ENCODE measurements at regions not wholly inside any gene's neighbourhood (a gene's known extent, or its start where the extent isn't known, plus 50 kb on each side); places are given as distances from the start of the nearest gene placed in this dataset.

DNA sequence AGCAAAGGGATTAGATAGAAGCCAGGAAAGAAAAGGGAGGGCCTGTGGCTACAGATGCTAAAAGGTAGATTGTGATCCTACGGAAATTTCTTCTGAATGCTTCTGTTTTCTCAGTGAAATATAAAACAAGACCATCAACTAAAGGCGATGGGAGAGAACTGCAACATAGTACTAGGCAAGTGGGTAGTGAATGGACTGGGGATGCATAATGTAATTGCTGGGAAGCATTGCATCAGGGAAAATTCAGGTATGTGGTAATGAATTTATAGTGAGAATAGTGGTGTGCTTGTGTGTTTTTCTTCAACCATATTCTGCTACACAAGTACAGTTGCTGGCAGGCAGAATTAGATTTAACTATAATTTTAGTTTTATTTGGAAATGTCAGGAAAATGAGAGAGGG is 156.6 kb downstream of the OPN5 start:
- Histone ChIP-seq H3K4me3 (replicated peaks in 1 of 3; ENCODE audit: insufficient read depth in 1 of 3, low read depth in 2 of 3, low read length in 3 of 3) (no peak overlapping the region), H3K36me3 (replicated peaks in 1 of 2; ENCODE audit: control insufficient read depth in 1 of 2, insufficient read depth in 2 of 2, low read length in 2 of 2) (peaks cover 2 to 3% of the 10 kb centered on the region in 2 experiments; a peak in 2 of 5 replicates), H3K9me3 (ENCODE audit: low read length) (no peaks in the 10 kb centered on the region), H3K27ac (ENCODE audit: extremely low read length, insufficient read depth, low read length) (no peak overlapping the region), H3K4me2 (ENCODE audit: low read depth, low read length) (no peak overlapping the region), H2AFZ (ENCODE audit: low read length) (no peak overlapping the region), H3K27me3 (ENCODE audit: control insufficient read depth in 1 of 2, insufficient read depth in 2 of 2, low read length in 2 of 2) (no peaks in the 10 kb centered on the region), H3K79me2 (ENCODE audit: insufficient read depth, low read length) (no peaks in the 10 kb centered on the region), H4K20me1 (ENCODE audit: insufficient read depth, low read length) (no peaks in the 10 kb centered on the region), H3K4me1 (ENCODE audit: insufficient read depth, low read length) (no peaks in the 10 kb centered on the region), H3K9ac (ENCODE audit: insufficient read depth, low read depth, low read length) (no peak overlapping the region)
- BruUV-seq (replicated peaks), result no TSS peak
- ChIA-PET CTCF (ENCODE audit: low intra/inter-chr PET ratio, low total read pairs) (no interaction called here), POLR2A (no interaction called here)
- in situ Hi-C loops (cut with HindIII; ENCODE audit: extremely low pct_ligation_motif_present, low pct_unique_long_range_greater_than_20kb) (no loop called here), intact Hi-C loops (cut with micrococcal nuclease; ENCODE audit: unreplicated experiment) (no loop called here)
- DNase-seq (ENCODE audit: low spot score), result no peak
- TF ChIP-seq, protein P1, sequence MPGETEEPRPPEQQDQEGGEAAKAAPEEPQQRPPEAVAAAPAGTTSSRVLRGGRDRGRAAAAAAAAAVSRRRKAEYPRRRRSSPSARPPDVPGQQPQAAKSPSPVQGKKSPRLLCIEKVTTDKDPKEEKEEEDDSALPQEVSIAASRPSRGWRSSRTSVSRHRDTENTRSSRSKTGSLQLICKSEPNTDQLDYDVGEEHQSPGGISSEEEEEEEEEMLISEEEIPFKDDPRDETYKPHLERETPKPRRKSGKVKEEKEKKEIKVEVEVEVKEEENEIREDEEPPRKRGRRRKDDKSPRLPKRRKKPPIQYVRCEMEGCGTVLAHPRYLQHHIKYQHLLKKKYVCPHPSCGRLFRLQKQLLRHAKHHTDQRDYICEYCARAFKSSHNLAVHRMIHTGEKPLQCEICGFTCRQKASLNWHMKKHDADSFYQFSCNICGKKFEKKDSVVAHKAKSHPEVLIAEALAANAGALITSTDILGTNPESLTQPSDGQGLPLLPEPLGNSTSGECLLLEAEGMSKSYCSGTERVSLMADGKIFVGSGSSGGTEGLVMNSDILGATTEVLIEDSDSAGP (CRISPR knock-in tag; IDR thresholded peaks at IDR 0.05; ENCODE audit: borderline replicate concordance), result no peak
- TF ChIP-seq GZF1 (CRISPR knock-in tag; IDR thresholded peaks at IDR 0.05) (no peak), FOXP1 (IDR thresholded peaks at IDR 0.05) (no peak), FOXP1 (CRISPR knock-in tag; IDR thresholded peaks at IDR 0.05) (no peak), SMARCC2 (IDR thresholded peaks at IDR 0.05) (no peak), HOXA9 (CRISPR knock-in tag; IDR thresholded peaks at IDR 0.05; ENCODE audit: borderline replicate concordance) (no peak)
- TF ChIP-seq, protein P2, sequence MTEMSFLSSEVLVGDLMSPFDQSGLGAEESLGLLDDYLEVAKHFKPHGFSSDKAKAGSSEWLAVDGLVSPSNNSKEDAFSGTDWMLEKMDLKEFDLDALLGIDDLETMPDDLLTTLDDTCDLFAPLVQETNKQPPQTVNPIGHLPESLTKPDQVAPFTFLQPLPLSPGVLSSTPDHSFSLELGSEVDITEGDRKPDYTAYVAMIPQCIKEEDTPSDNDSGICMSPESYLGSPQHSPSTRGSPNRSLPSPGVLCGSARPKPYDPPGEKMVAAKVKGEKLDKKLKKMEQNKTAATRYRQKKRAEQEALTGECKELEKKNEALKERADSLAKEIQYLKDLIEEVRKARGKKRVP (CRISPR knock-in tag; IDR thresholded peaks at IDR 0.05), result peak in 1 of 2 experiments; percentile 81; a peak in 2 of 4 replicates
- 95% methylated on average over 2 of the region's 2 CpGs for WGBS (ENCODE audit: low lambda C conversion rate)
- no peak for FAIRE-seq
- ATAC-seq, result no peak

DNA sequence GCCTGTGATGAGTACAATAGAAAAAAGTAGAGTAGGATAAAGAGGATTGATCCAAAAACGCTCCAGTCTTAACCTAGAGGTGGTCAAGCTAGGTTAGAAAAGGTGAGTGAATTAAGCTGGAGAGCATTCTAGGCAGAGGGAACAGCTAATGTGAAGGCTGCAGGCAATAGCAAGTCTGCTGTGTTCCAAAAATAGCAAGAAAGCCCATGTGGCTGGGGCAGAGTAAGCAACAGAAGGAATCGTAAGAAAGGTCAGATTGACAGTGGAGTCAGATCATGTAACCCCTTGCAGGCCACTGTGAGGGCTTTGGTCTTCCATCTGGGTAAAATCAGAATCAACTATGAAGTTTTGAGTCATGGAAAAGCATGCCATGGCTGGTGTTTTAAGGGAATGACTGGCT is 155.0 kb downstream of the OPN5 start:
- H3K4me3 ChIP-seq (replicated peaks in 1 of 3; ENCODE audit: insufficient read depth in 1 of 3, low read depth in 2 of 3, low read length in 3 of 3), result no peak overlapping the region
- H3K79me2 ChIP-seq (ENCODE audit: insufficient read depth, low read length), result no peaks in the 10 kb centered on the region
- H3K27me3 ChIP-seq (ENCODE audit: control insufficient read depth in 1 of 2, insufficient read depth in 2 of 2, low read length in 2 of 2), result no peaks in the 10 kb centered on the region
- no peak overlapping the region for H3K4me2 ChIP-seq (ENCODE audit: low read depth, low read length)
- DNase-seq (ENCODE audit: low spot score), result no peak
- ChIA-PET POLR2A (no interaction called here), CTCF (ENCODE audit: low intra/inter-chr PET ratio, low total read pairs) (no interaction called here)
- intact Hi-C loops (cut with micrococcal nuclease; ENCODE audit: unreplicated experiment), result no loop called here
- BruUV-seq (replicated peaks), result no TSS peak
- H3K36me3 ChIP-seq (replicated peaks in 1 of 2; ENCODE audit: control insufficient read depth in 1 of 2, insufficient read depth in 2 of 2, low read length in 2 of 2), result peaks cover 1 to 2% of the 10 kb centered on the region in 2 experiments; a peak in 2 of 5 replicates
- no peaks in the 10 kb centered on the region for H4K20me1 ChIP-seq (ENCODE audit: insufficient read depth, low read length)
- peaks cover 4% of the 10 kb centered on the region; the same call in 1 of the 2 replicates for H3K4me1 ChIP-seq (ENCODE audit: insufficient read depth, low read length)
- TF ChIP-seq ZNF878 (CRISPR knock-in tag; IDR thresholded peaks at IDR 0.05), result no peak
- no peak overlapping the region for H2AFZ ChIP-seq (ENCODE audit: low read length)
- 95% methylated on average over 2 of the region's 2 CpGs for WGBS (ENCODE audit: low lambda C conversion rate)
- H3K27ac ChIP-seq (ENCODE audit: extremely low read length, insufficient read depth, low read length), result no peak overlapping the region
- no peak for FAIRE-seq
- in situ Hi-C loops (cut with HindIII; ENCODE audit: extremely low pct_ligation_motif_present, low pct_unique_long_range_greater_than_20kb), result no loop called here
- H3K9ac ChIP-seq (ENCODE audit: insufficient read depth, low read depth, low read length), result no peak overlapping the region
- no peak for ATAC-seq
- H3K9me3 ChIP-seq (ENCODE audit: low read length), result no peaks in the 10 kb centered on the region
